C4-2B (cell line): ENCODE measurements at regions not wholly inside any gene's neighbourhood (a gene's known extent, or its start where the extent isn't known, plus 50 kb on each side); places are given as distances from the start of the nearest gene placed in this dataset.

Source experiments
- ZFX ChIP-seq: fragments of 450-650 bp; IDR thresholded peaks from 2 replicates; pipeline ENCODE4 v1.6.1; 2017
- TF ChIP-seq, protein P1 (sequence below): fragments of 450-650 bp; conservative IDR thresholded peaks from 2 replicates; pipeline ENCODE4 v1.5.1; 2017; ENCODE audit warnings: mild to moderate bottlenecking

DNA sequence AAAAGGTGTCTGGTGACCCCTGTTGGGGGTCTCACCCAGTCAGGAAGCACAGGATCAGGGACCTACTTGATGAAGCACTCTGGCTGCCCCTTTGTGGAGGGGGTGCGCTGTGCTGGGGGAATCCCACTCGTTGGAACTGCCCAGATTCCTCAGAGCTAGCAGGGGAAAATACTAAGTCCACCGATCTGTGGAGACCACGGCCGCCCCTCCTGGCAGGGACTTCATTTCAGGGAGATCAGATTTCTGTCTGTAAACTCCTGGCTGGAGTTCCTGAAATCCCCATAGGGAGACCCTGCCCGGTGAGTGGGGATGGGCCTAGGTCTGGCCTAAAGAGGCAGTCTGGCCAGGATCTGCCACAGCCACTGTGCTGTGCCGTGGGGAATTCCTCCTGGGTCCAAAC, 79.3 kb upstream of the ADCY1 start:
- TF ChIP-seq, protein P1, sequence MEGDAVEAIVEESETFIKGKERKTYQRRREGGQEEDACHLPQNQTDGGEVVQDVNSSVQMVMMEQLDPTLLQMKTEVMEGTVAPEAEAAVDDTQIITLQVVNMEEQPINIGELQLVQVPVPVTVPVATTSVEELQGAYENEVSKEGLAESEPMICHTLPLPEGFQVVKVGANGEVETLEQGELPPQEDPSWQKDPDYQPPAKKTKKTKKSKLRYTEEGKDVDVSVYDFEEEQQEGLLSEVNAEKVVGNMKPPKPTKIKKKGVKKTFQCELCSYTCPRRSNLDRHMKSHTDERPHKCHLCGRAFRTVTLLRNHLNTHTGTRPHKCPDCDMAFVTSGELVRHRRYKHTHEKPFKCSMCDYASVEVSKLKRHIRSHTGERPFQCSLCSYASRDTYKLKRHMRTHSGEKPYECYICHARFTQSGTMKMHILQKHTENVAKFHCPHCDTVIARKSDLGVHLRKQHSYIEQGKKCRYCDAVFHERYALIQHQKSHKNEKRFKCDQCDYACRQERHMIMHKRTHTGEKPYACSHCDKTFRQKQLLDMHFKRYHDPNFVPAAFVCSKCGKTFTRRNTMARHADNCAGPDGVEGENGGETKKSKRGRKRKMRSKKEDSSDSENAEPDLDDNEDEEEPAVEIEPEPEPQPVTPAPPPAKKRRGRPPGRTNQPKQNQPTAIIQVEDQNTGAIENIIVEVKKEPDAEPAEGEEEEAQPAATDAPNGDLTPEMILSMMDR = no peak
- no peak for TF ChIP-seq ZFX
